H1 (cell line): ENCODE measurements at regions not wholly inside any gene's neighbourhood (a gene's known extent, or its start where the extent isn't known, plus 50 kb on each side); places are given as distances from the start of the nearest gene placed in this dataset.

Source experiments
- CTCF ChIA-PET: fragments of 300-600 bp; sonication (Branson Sonifier 250); formaldehyde crosslinking; loops from one replicate; lab custom pipeline; 2021; ENCODE audit not compliant: partially characterized antibody; lab: Charles Lee
- POLR2A ChIA-PET: fragments of 300-600 bp; sonication (Branson Sonifier 250); formaldehyde crosslinking; loops from one replicate; lab custom pipeline; 2021; ENCODE audit warnings: inconsistent platforms; ENCODE audit not compliant: partially characterized antibody; lab: Charles Lee
- DNase-seq, 2 experiments: peaks; one replicate each; pipeline versions ENCODE4 v3.0.0 to v3.0.0-alpha.2; 2010 to 2022; ENCODE audit warnings: low spot score in 2 of 2, low read depth in 1 of 2, mixed read lengths in 1 of 2
- FAIRE-seq: peaks from 2 replicates; lab custom pipeline; 2011; peaks lifted over from hg19 to GRCh38; lab: Jason Lieb, UNC
- H2AFZ ChIP-seq: 2 replicates; pipeline ENCODE4 v1.8.1; 2012; ENCODE audit warnings: low read length, inconsistent platforms
- H2AK5ac ChIP-seq: 2 replicates; pipeline ENCODE4 v1.6.1; 2013; ENCODE audit warnings: low read depth, low read length
- H2BK120ac ChIP-seq: replicated peaks from 2 replicates; pipeline ENCODE3; 2013; ENCODE audit warnings: low read depth, low read length, inconsistent platforms
- H2BK12ac ChIP-seq: 2 replicates; pipeline ENCODE4 v1.6.1; 2013; ENCODE audit warnings: low read depth, low read length
- H2BK15ac ChIP-seq: 2 replicates; pipeline ENCODE4 v1.6.1; 2013; ENCODE audit warnings: low read length
- H2BK20ac ChIP-seq: 2 replicates; pipeline ENCODE4 v1.6.1; 2013; ENCODE audit warnings: low read length
- H2BK5ac ChIP-seq: 2 replicates; pipeline ENCODE4 v1.6.1; 2013; ENCODE audit warnings: low read depth, low read length
- H3K14ac ChIP-seq: 2 replicates; pipeline ENCODE4 v1.6.1; 2013; ENCODE audit warnings: inconsistent platforms; ENCODE audit not compliant: insufficient read length
- H3K18ac ChIP-seq: 2 replicates; pipeline ENCODE4 v1.6.1; 2013; ENCODE audit warnings: low read length; ENCODE audit errors: extremely low read depth
- H3K23ac ChIP-seq: 2 replicates; pipeline ENCODE4 v1.6.1; 2013; ENCODE audit warnings: inconsistent platforms; ENCODE audit not compliant: insufficient read length
- H3K23me2 ChIP-seq: 2 replicates; pipeline ENCODE4 v1.6.1; 2013; ENCODE audit warnings: low read depth, low read length
- H3K27ac ChIP-seq: 2 replicates; pipeline ENCODE4 v1.6.1; 2011; ENCODE audit warnings: low read depth, low read length, inconsistent platforms
- H3K27me3 ChIP-seq, 4 experiments: replicated peaks in 1 of 4; 1 replicate in 1 of 4; 2 replicates in 3 of 4; pipeline versions ENCODE4 v1.6.1 to v1.8.1; 2011 to 2013; ENCODE audit warnings: low read length in 3 of 4, mild to moderate bottlenecking in 3 of 4, inconsistent platforms in 2 of 4, mixed read lengths in 2 of 4, moderate library complexity in 1 of 4; ENCODE audit not compliant: control insufficient read depth in 3 of 4, insufficient read depth in 3 of 4; ENCODE audit errors: extremely low read depth in 1 of 4
- H3K36me3 ChIP-seq, 4 experiments: 2 replicates each; pipeline versions ENCODE4 v1.6.1 to v1.8.1; 2011 to 2013; ENCODE audit warnings: mild to moderate bottlenecking in 4 of 4, low read length in 3 of 4, moderate library complexity in 2 of 4, control low read depth in 1 of 4, inconsistent platforms in 1 of 4; ENCODE audit not compliant: insufficient read depth in 4 of 4, control insufficient read depth in 2 of 4
- H3K4ac ChIP-seq: replicated peaks from 2 replicates; pipeline ENCODE3; 2013; ENCODE audit warnings: low read length, low read depth, mixed read lengths, inconsistent platforms; ENCODE audit not compliant: insufficient read length
- H3K4me1 ChIP-seq, 4 experiments: replicated peaks in 1 of 4; 1 replicate in 1 of 4; 2 replicates in 3 of 4; pipeline versions ENCODE4 v1.6.1 to v1.8.1; 2011 to 2013; ENCODE audit warnings: low read length in 3 of 4, inconsistent platforms in 2 of 4, mixed read lengths in 1 of 4; ENCODE audit not compliant: insufficient read depth in 4 of 4, control insufficient read depth in 3 of 4
- H3K4me2 ChIP-seq, 2 experiments: 2 replicates each; pipeline versions ENCODE4 v1.6.1 to v1.8.1; 2011 to 2013; ENCODE audit warnings: low read depth in 2 of 2, low read length in 2 of 2, control low read depth in 1 of 2, inconsistent platforms in 1 of 2, mild to moderate bottlenecking in 1 of 2; ENCODE audit not compliant: insufficient read depth in 1 of 2
- H3K4me3 ChIP-seq, 4 experiments: fragments of 200-600, 300-600 bp in 1 of 4; sonication (generic), shearing (Covaris generic), sonication (Bioruptor Twin) in 1 of 4; 2 replicates each; pipeline versions ENCODE4 v1.5.1 to v1.8.1; 2011 to 2016; ENCODE audit warnings: low read length in 4 of 4, low read depth in 3 of 4, control low read depth in 2 of 4, inconsistent platforms in 2 of 4, mild to moderate bottlenecking in 2 of 4, mixed read lengths in 1 of 4, moderate library complexity in 1 of 4; ENCODE audit not compliant: insufficient read depth in 2 of 4; ENCODE audit errors: extremely low read depth in 1 of 4
- H3K56ac ChIP-seq: replicated peaks from 2 replicates; pipeline ENCODE3; 2013; ENCODE audit warnings: low read depth, mild to moderate bottlenecking, mixed read lengths, low read length, inconsistent platforms; ENCODE audit not compliant: insufficient read length
- H3K79me1 ChIP-seq: 2 replicates; pipeline ENCODE4 v1.6.1; 2013; ENCODE audit warnings: low read depth, low read length, control low read depth
- H3K79me2 ChIP-seq, 2 experiments: 2 replicates each; pipeline versions ENCODE4 v1.6.1 to v1.8.1; 2012 to 2013; ENCODE audit warnings: low read length in 2 of 2, mild to moderate bottlenecking in 2 of 2, inconsistent platforms in 1 of 2; ENCODE audit not compliant: insufficient read depth in 2 of 2, control insufficient read depth in 1 of 2
- H3K9ac ChIP-seq, 4 experiments: replicated peaks in 1 of 4; 1 replicate in 1 of 4; 2 replicates in 3 of 4; pipeline versions ENCODE4 v1.6.1 to v1.8.1; 2011 to 2013; ENCODE audit warnings: low read depth in 3 of 4, low read length in 3 of 4, control low read depth in 2 of 4, mild to moderate bottlenecking in 2 of 4, moderate library complexity in 2 of 4, inconsistent platforms in 1 of 4; ENCODE audit errors: extremely low read depth in 1 of 4
- H3K9me3 ChIP-seq, 2 experiments: 2 replicates each; pipeline versions ENCODE4 v1.6.1 to v1.8.1; 2012 to 2013; ENCODE audit warnings: mild to moderate bottlenecking in 2 of 2, moderate library complexity in 2 of 2, control low read depth in 1 of 2, inconsistent platforms in 1 of 2, low read depth in 1 of 2, low read length in 1 of 2, mixed read lengths in 1 of 2; ENCODE audit not compliant: insufficient read depth in 2 of 2
- H4K20me1 ChIP-seq, 2 experiments: replicated peaks in 1 of 2; 2 replicates each; pipeline versions ENCODE3 to v1.8.1; 2011 to 2013; ENCODE audit warnings: inconsistent platforms in 2 of 2, low read length in 2 of 2, mild to moderate bottlenecking in 1 of 2; ENCODE audit not compliant: insufficient read depth in 2 of 2, control insufficient read depth in 1 of 2
- H4K5ac ChIP-seq: 2 replicates; pipeline ENCODE4 v1.6.1; 2013; ENCODE audit warnings: low read length, low read depth, mixed read lengths, inconsistent platforms; ENCODE audit not compliant: insufficient read length
- H4K8ac ChIP-seq: 2 replicates; pipeline ENCODE4 v1.8.0; 2013; ENCODE audit warnings: mild to moderate bottlenecking, moderate library complexity, low read length, inconsistent platforms; ENCODE audit not compliant: insufficient read depth; ENCODE audit errors: extremely low read depth
- H4K91ac ChIP-seq: replicated peaks from 2 replicates; pipeline ENCODE3; 2013; ENCODE audit warnings: low read length, mixed read lengths, inconsistent platforms; ENCODE audit not compliant: insufficient read length
- EZH2 ChIP-seq: fragments of 200-600 bp; sonication (generic); IDR thresholded peaks from 2 replicates; pipeline ENCODE4 v1.7.1; 2012; ENCODE audit warnings: low read depth, mild to moderate bottlenecking, moderate library complexity, low read length, inconsistent platforms; ENCODE audit not compliant: severe bottlenecking
- KDM1A ChIP-seq: fragments of 200-600, 300-600 bp; sonication (generic); IDR thresholded peaks from 2 replicates; pipeline ENCODE4 v1.7.1; 2016; ENCODE audit warnings: mild to moderate bottlenecking, low read length, borderline replicate concordance
- WGBS, 2 experiments: shearing (Covaris generic) in 1 of 2; methylation state at CpG; one replicate each; pipeline versions ENCODE4 v1.1.6 to v1.1.7; 2013 to 2015; ENCODE audit warnings: low lambda C conversion rate in 2 of 2, mixed read lengths in 2 of 2, inconsistent platforms in 1 of 2, low coverage in 1 of 2, missing lambda C conversion rate in 1 of 2; ENCODE audit not compliant: insufficient replicate concordance in 2 of 2, insufficient coverage in 1 of 2, insufficient read length in 1 of 2; ENCODE audit errors: extremely low coverage in 1 of 2, missing lambda C conversion rate in 1 of 2; 5-methylcytosine and 5-hydroxymethylcytosine counted together

DNA sequence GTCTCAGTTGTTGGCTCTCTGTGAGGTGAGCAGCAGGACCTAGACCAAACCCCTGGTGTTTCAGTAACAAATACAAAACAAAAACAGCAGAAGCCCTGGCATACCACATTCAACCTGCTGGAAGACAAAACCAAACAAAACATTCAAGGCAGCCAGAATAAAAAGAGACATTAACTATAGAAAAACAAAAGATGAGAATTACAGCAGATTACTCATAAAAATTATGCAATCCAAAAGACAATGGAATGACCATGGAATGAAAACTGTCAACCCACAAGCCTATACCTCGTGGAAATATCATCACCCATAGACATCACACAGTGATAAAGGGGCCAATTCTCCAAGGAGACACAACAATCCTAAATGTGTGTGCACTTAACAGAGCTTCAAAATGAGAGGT is 106.0 kb upstream of the IQSEC1 start:
- TF ChIP-seq EZH2 = no peak
- TF ChIP-seq KDM1A = no peak
- Histone ChIP-seq H4K8ac (no peak overlapping the region), H4K5ac (no peak overlapping the region), H2BK20ac (no peak overlapping the region), H3K23ac (no peak overlapping the region), H3K18ac (no peak overlapping the region), H4K91ac (no peak overlapping the region), H3K23me2 (no peaks in the 10 kb centered on the region), H3K79me1 (no peaks in the 10 kb centered on the region), H2AK5ac (no peak overlapping the region), H3K36me3 (no peaks in the 10 kb centered on the region), H3K56ac (no peak overlapping the region), H3K4me3 (no peak overlapping the region), H3K9me3 (peaks cover 13% of the 10 kb centered on the region in 2 experiments), H3K4ac (no peak overlapping the region), H3K27ac (no peak overlapping the region), H3K4me2 (no peak overlapping the region), H2BK5ac (no peak overlapping the region), H2BK15ac (no peak overlapping the region), H4K20me1 (no peaks in the 10 kb centered on the region), H2AFZ (no peak overlapping the region), H2BK120ac (no peak overlapping the region), H3K4me1 (peaks cover 0 to 2% (median 1%) of the 10 kb centered on the region in 4 experiments; a peak in 2 of 7 replicates), H3K27me3 (no peaks in the 10 kb centered on the region), H3K14ac (no peak overlapping the region), H3K79me2 (no peaks in the 10 kb centered on the region), H2BK12ac (no peak overlapping the region), H3K9ac (no peak overlapping the region)
- CTCF ChIA-PET = interaction anchor here (1.4 kb wide), 1 partner anchor 13 kb away, joined by 3 read pairs; no protein-coding TSS in a partner anchor
- 90% methylated on average over 1 of the region's 1 CpG; no CpG with 5 or more reads in 1 of the 2 experiments for WGBS, 2 experiments
- DNase-seq = no peak
- no peak for FAIRE-seq
- POLR2A ChIA-PET = no interaction called here
